ENCODE measurements at regions not wholly inside any gene's neighbourhood (a gene's known extent, or its start where the extent isn't known, plus 50 kb on each side); places are given as distances from the start of the nearest gene placed in this dataset.

GRCh38 chr15:77819851-77820728 is 187.4 kb upstream of the LINGO1 start:
- DNase-seq (ENCODE audit: extremely low spot score), result peak; percentile 75
- CTCF ChIA-PET, result interaction anchor here (0.8 to 3.1 kb wide), 16 partner anchors 9 to 205 kb away, joined by 3 to 35 read pairs (median 6); partner anchors contain the start of gene LINGO1
- POLR2A ChIA-PET, result interaction anchor here (0.8 to 1.3 kb wide), 3 partner anchors 169 to 203 kb away, joined by 3 to 4 read pairs (median 3); no protein-coding TSS in a partner anchor
- no peak for TF ChIP-seq ELF4 (IDR thresholded peaks at IDR 0.05)
- TF ChIP-seq LEF1 (IDR thresholded peaks at IDR 0.05; ENCODE audit: borderline replicate concordance), result no peak
- TF ChIP-seq SP1 (IDR thresholded peaks at IDR 0.05), result no peak
- TF ChIP-seq PKNOX1 (IDR thresholded peaks at IDR 0.05), result no peak
- TF ChIP-seq SUZ12 (IDR thresholded peaks at IDR 0.05), result no peak
- no peak for TF ChIP-seq ZNF384 (IDR thresholded peaks at IDR 0.05)
- no peak for TF ChIP-seq L3MBTL2 (conservative IDR thresholded peaks at IDR 0.05)
- TF ChIP-seq FOXK2 (IDR thresholded peaks at IDR 0.05), result no peak

GRCh38 chr15:77819048-77819850 is 186.5 kb upstream of the LINGO1 start:
- DNase-seq (ENCODE audit: extremely low spot score), result peak; percentile 66
- POLR2A ChIA-PET, result interaction anchor here (0.6 kb wide), 1 partner anchor 700 kb away, joined by 3 read pairs; no protein-coding TSS in a partner anchor
- CTCF ChIA-PET, result interaction anchor here (1.1 to 2.8 kb wide), 6 partner anchors 9 to 202 kb away, joined by 3 to 21 read pairs (median 5); no protein-coding TSS in a partner anchor
- TF ChIP-seq FOXK2 (IDR thresholded peaks at IDR 0.05), result no peak
- no peak for TF ChIP-seq HDGF (IDR thresholded peaks at IDR 0.05; ENCODE audit: borderline replicate concordance)
- TF ChIP-seq FOXM1 (IDR thresholded peaks at IDR 0.05; ENCODE audit: borderline replicate concordance), result no peak
- no peak for TF ChIP-seq BHLHE40 (IDR thresholded peaks at IDR 0.05; ENCODE audit: borderline replicate concordance)
- no peak for TF ChIP-seq CTBP1 (IDR thresholded peaks at IDR 0.05; ENCODE audit: borderline replicate concordance)
- no peak for TF ChIP-seq SUZ12 (IDR thresholded peaks at IDR 0.05)
- peak; percentile 81; the same call in 1 of the 2 replicates for TF ChIP-seq L3MBTL2 (conservative IDR thresholded peaks at IDR 0.05)
- no peak for TF ChIP-seq NFRKB (IDR thresholded peaks at IDR 0.05)
- no peak for TF ChIP-seq FOXA1 (IDR thresholded peaks at IDR 0.05)
- TF ChIP-seq PKNOX1 (IDR thresholded peaks at IDR 0.05), result no peak
- TF ChIP-seq ELF4 (IDR thresholded peaks at IDR 0.05), result no peak
- TF ChIP-seq ARNT (IDR thresholded peaks at IDR 0.05), result 0 out of 2 replicates have a peak, but pooled peaks have one; percentile 22
- no peak for TF ChIP-seq TARDBP (IDR thresholded peaks at IDR 0.05)
- no peak for TF ChIP-seq ZNF384 (IDR thresholded peaks at IDR 0.05)

- TF ChIP-seq ZNF384 (IDR thresholded peaks at IDR 0.05) (no peak), FOXM1 (IDR thresholded peaks at IDR 0.05; ENCODE audit: borderline replicate concordance) (no peak), SP1 (IDR thresholded peaks at IDR 0.05) (no peak), FOXA1 (IDR thresholded peaks at IDR 0.05) (no peak), PKNOX1 (IDR thresholded peaks at IDR 0.05) (no peak), NFRKB (IDR thresholded peaks at IDR 0.05) (no peak), SUZ12 (IDR thresholded peaks at IDR 0.05) (no peak), BHLHE40 (IDR thresholded peaks at IDR 0.05; ENCODE audit: borderline replicate concordance) (no peak), CTBP1 (IDR thresholded peaks at IDR 0.05; ENCODE audit: borderline replicate concordance) (no peak), HDGF (IDR thresholded peaks at IDR 0.05; ENCODE audit: borderline replicate concordance) (no peak), ELF4 (IDR thresholded peaks at IDR 0.05) (no peak), L3MBTL2 (conservative IDR thresholded peaks at IDR 0.05) (no peak), TARDBP (IDR thresholded peaks at IDR 0.05) (no peak), ARNT (IDR thresholded peaks at IDR 0.05) (no peak), LEF1 (IDR thresholded peaks at IDR 0.05; ENCODE audit: borderline replicate concordance) (no peak), FOXK2 (IDR thresholded peaks at IDR 0.05) (no peak)
- POLR2A ChIA-PET, result interaction anchor here (0.6 kb wide), 1 partner anchor 699 kb away, joined by 3 read pairs; no protein-coding TSS in a partner anchor
- no peak for DNase-seq (ENCODE audit: extremely low spot score)
- CTCF ChIA-PET, result interaction anchor here (0.7 kb wide), 1 partner anchor 34 kb away, joined by 3 read pairs; no protein-coding TSS in a partner anchor
Observed at GRCh38 chr15:77818484-77819047, 185.9 kb upstream of the LINGO1 start.

GRCh38 chr15:77817434-77817833 is 184.7 kb upstream of the LINGO1 start:
- no peak for TF ChIP-seq HDGF (IDR thresholded peaks at IDR 0.05; ENCODE audit: borderline replicate concordance)
- no peak for TF ChIP-seq FOXK2 (IDR thresholded peaks at IDR 0.05)
- no peak for TF ChIP-seq ARNT (IDR thresholded peaks at IDR 0.05)
- TF ChIP-seq FOXM1 (IDR thresholded peaks at IDR 0.05; ENCODE audit: borderline replicate concordance), result no peak
- no peak for TF ChIP-seq BHLHE40 (IDR thresholded peaks at IDR 0.05; ENCODE audit: borderline replicate concordance)
- no peak for TF ChIP-seq L3MBTL2 (conservative IDR thresholded peaks at IDR 0.05)
- TF ChIP-seq ELF4 (IDR thresholded peaks at IDR 0.05), result no peak
- no peak for TF ChIP-seq NFRKB (IDR thresholded peaks at IDR 0.05)
- TF ChIP-seq ZNF384 (IDR thresholded peaks at IDR 0.05), result no peak
- TF ChIP-seq TARDBP (IDR thresholded peaks at IDR 0.05), result no peak
- no peak for TF ChIP-seq SP1 (IDR thresholded peaks at IDR 0.05)
- TF ChIP-seq SUZ12 (IDR thresholded peaks at IDR 0.05), result no peak
- TF ChIP-seq FOXA1 (IDR thresholded peaks at IDR 0.05), result no peak
- no peak for TF ChIP-seq PKNOX1 (IDR thresholded peaks at IDR 0.05)
- no peak for TF ChIP-seq LEF1 (IDR thresholded peaks at IDR 0.05; ENCODE audit: borderline replicate concordance)
- TF ChIP-seq CTBP1 (IDR thresholded peaks at IDR 0.05; ENCODE audit: borderline replicate concordance), result no peak
- DNase-seq (ENCODE audit: extremely low spot score), result no peak
- POLR2A ChIA-PET, result no interaction called here
- CTCF ChIA-PET, result no interaction called here

Measured in HEK293T (cell line).